ENCODE measurements at regions not wholly inside any gene's neighbourhood (a gene's known extent, or its start where the extent isn't known, plus 50 kb on each side); places are given as distances from the start of the nearest gene placed in this dataset.
A peak's percentile ranks its signal among the peaks of the same experiment; 100 is the strongest.
"Not testable (repeated sequence)": the region's sequence is repeated elsewhere in the genome, so short reads cannot be mapped to it uniquely, and the experiment has no call there.

- Mint-ChIP-seq H3K9me3 (no peaks in the 10 kb centered on the region), H3K36me3 (no peaks in the 10 kb centered on the region), H3K27ac (no peak overlapping the region), H3K4me3 (no peak overlapping the region), H3K4me1 (no peaks in the 10 kb centered on the region), H3K27me3 (no peaks in the 10 kb centered on the region)
- no peak for ATAC-seq
These were observed 116.9 kb downstream of the FAM161A start for GRCh38 chr2:61736953-61737352.

- Mint-ChIP-seq H3K27me3 (no peaks in the 10 kb centered on the region), H3K4me1 (no peaks in the 10 kb centered on the region), H3K9me3 (peaks cover 2% of the 10 kb centered on the region), H3K4me3 (no peak overlapping the region), H3K36me3 (no peaks in the 10 kb centered on the region), H3K27ac (no peak overlapping the region)
- ATAC-seq, result no peak
These were observed 120.3 kb downstream of the FAM161A start for GRCh38 chr2:61733563-61733962.

- no peaks in the 10 kb centered on the region for H3K36me3 Mint-ChIP-seq
- H3K27me3 Mint-ChIP-seq, result no peaks in the 10 kb centered on the region
- H3K9me3 Mint-ChIP-seq, result peaks cover 5% of the 10 kb centered on the region
- H3K27ac Mint-ChIP-seq, result no peak overlapping the region
- H3K4me1 Mint-ChIP-seq, result peaks cover 5% of the 10 kb centered on the region
- no peak for ATAC-seq
- no peak overlapping the region for H3K4me3 Mint-ChIP-seq
These were observed 121.1 kb downstream of the FAM161A start for GRCh38 chr2:61732787-61733186.

GRCh38 chr2:61727746-61728145 is 126.1 kb downstream of the FAM161A start:
- Mint-ChIP-seq H3K9me3 (peaks cover 18% of the 10 kb centered on the region), H3K27me3 (no peaks in the 10 kb centered on the region), H3K4me3 (no peak overlapping the region), H3K27ac (peak overlapping the region; percentile 34), H3K36me3 (peaks cover 11% of the 10 kb centered on the region), H3K4me1 (peaks cover 13% of the 10 kb centered on the region)
- ATAC-seq, result peak; percentile 72

- no peak for ATAC-seq
- H3K27me3 Mint-ChIP-seq, result no peaks in the 10 kb centered on the region
These were observed 127.2 kb downstream of the FAM161A start for GRCh38 chr2:61726456-61727209.

GRCh38 chr2:61723364-61723763 is 130.5 kb downstream of the FAM161A start:
- not testable (repeated sequence) for H3K4me3 Mint-ChIP-seq, H3K27ac Mint-ChIP-seq, ATAC-seq
- H3K27me3 Mint-ChIP-seq, result peaks cover 11% of the 10 kb centered on the region
- peaks cover 15% of the 10 kb centered on the region for H3K9me3 Mint-ChIP-seq
- H3K4me1 Mint-ChIP-seq, result peaks cover 13% of the 10 kb centered on the region
- peaks cover 11% of the 10 kb centered on the region for H3K36me3 Mint-ChIP-seq

More at GRCh38 chr2:61726456-61727209, 127.2 kb downstream of the FAM161A start:
- H3K4me1 Mint-ChIP-seq, result peaks cover 13% of the 10 kb centered on the region
- H3K36me3 Mint-ChIP-seq, result peaks cover 11% of the 10 kb centered on the region
- peaks cover 18% of the 10 kb centered on the region for H3K9me3 Mint-ChIP-seq
- H3K27ac Mint-ChIP-seq, result peak overlapping the region; percentile 58
- no peak overlapping the region for H3K4me3 Mint-ChIP-seq

- peaks cover 13% of the 10 kb centered on the region for H3K9me3 Mint-ChIP-seq
- no peak overlapping the region for H3K4me3 Mint-ChIP-seq
- ATAC-seq, result no peak
- H3K36me3 Mint-ChIP-seq, result peaks cover 11% of the 10 kb centered on the region
- H3K27me3 Mint-ChIP-seq, result peaks cover 11% of the 10 kb centered on the region
- H3K27ac Mint-ChIP-seq, result no peak overlapping the region
- H3K4me1 Mint-ChIP-seq, result peaks cover 9% of the 10 kb centered on the region
These were observed 131.1 kb downstream of the FAM161A start for GRCh38 chr2:61722800-61723199.

- no peak for ATAC-seq
- H3K4me3 Mint-ChIP-seq, result no peak overlapping the region
These were observed 131.5 kb downstream of the FAM161A start for GRCh38 chr2:61722318-61722717.

GRCh38 chr2:61721382-61721781 is 132.5 kb downstream of the FAM161A start:
- Mint-ChIP-seq H3K36me3 (peaks cover 5% of the 10 kb centered on the region), H3K27ac (no peak overlapping the region), H3K9me3 (peaks cover 4% of the 10 kb centered on the region), H3K27me3 (peaks cover 11% of the 10 kb centered on the region), H3K4me3 (no peak overlapping the region), H3K4me1 (no peaks in the 10 kb centered on the region)
- no peak for ATAC-seq

More at GRCh38 chr2:61722318-61722717, 131.5 kb downstream of the FAM161A start:
- Mint-ChIP-seq H3K27me3 (peaks cover 11% of the 10 kb centered on the region), H3K27ac (no peak overlapping the region), H3K36me3 (peaks cover 11% of the 10 kb centered on the region), H3K4me1 (peaks cover 7% of the 10 kb centered on the region), H3K9me3 (peaks cover 9% of the 10 kb centered on the region)

GRCh38 chr2:61720911-61721310 is 132.9 kb downstream of the FAM161A start:
- peaks cover 11% of the 10 kb centered on the region for H3K27me3 Mint-ChIP-seq
- no peak for ATAC-seq
- H3K27ac Mint-ChIP-seq, result no peak overlapping the region
- H3K4me3 Mint-ChIP-seq, result no peak overlapping the region
- H3K4me1 Mint-ChIP-seq, result no peaks in the 10 kb centered on the region
- H3K9me3 Mint-ChIP-seq, result peaks cover under 1% of the 10 kb centered on the region
- peaks cover under 1% of the 10 kb centered on the region for H3K36me3 Mint-ChIP-seq

GRCh38 chr2:61718965-61719364 is 134.9 kb downstream of the FAM161A start:
- ATAC-seq, result no peak
- Mint-ChIP-seq H3K27me3 (peaks cover 11% of the 10 kb centered on the region), H3K27ac (no peak overlapping the region), H3K36me3 (no peaks in the 10 kb centered on the region), H3K4me3 (no peak overlapping the region), H3K4me1 (no peaks in the 10 kb centered on the region), H3K9me3 (no peaks in the 10 kb centered on the region)

GRCh38 chr2:61715506-61715905 is 138.4 kb downstream of the FAM161A start:
- Mint-ChIP-seq H3K36me3 (no peaks in the 10 kb centered on the region), H3K4me3 (no peak overlapping the region), H3K9me3 (no peaks in the 10 kb centered on the region), H3K4me1 (no peaks in the 10 kb centered on the region), H3K27me3 (peaks cover 11% of the 10 kb centered on the region), H3K27ac (no peak overlapping the region)
- no peak for ATAC-seq

GRCh38 chr2:61714210-61714609 is 139.7 kb downstream of the FAM161A start:
- Mint-ChIP-seq H3K9me3 (no peaks in the 10 kb centered on the region), H3K4me3 (no peak overlapping the region), H3K36me3 (no peaks in the 10 kb centered on the region), H3K4me1 (no peaks in the 10 kb centered on the region), H3K27ac (no peak overlapping the region), H3K27me3 (peaks cover 5% of the 10 kb centered on the region)
- ATAC-seq, result no peak

GRCh38 chr2:61713457-61713856 is 140.4 kb downstream of the FAM161A start:
- Mint-ChIP-seq H3K9me3 (no peaks in the 10 kb centered on the region), H3K4me1 (peaks cover 4% of the 10 kb centered on the region), H3K36me3 (no peaks in the 10 kb centered on the region), H3K27ac (no peak overlapping the region), H3K27me3 (no peaks in the 10 kb centered on the region), H3K4me3 (no peak overlapping the region)
- ATAC-seq, result no peak

GRCh38 chr2:61712060-61712459 is 141.8 kb downstream of the FAM161A start:
- H3K36me3 Mint-ChIP-seq, result no peaks in the 10 kb centered on the region
- no peak overlapping the region for H3K4me3 Mint-ChIP-seq
- H3K9me3 Mint-ChIP-seq, result no peaks in the 10 kb centered on the region
- no peak overlapping the region for H3K27ac Mint-ChIP-seq
- H3K4me1 Mint-ChIP-seq, result peaks cover 17% of the 10 kb centered on the region
- H3K27me3 Mint-ChIP-seq, result no peaks in the 10 kb centered on the region
- no peak for ATAC-seq

GRCh38 chr2:61710711-61711110 is 143.1 kb downstream of the FAM161A start:
- ATAC-seq, result no peak
- Mint-ChIP-seq H3K4me1 (peaks cover 18% of the 10 kb centered on the region), H3K4me3 (no peak overlapping the region), H3K27me3 (no peaks in the 10 kb centered on the region), H3K9me3 (no peaks in the 10 kb centered on the region), H3K27ac (no peak overlapping the region), H3K36me3 (no peaks in the 10 kb centered on the region)

Data from stimulated activated memory B cell treated with anti-CD40 and anti-IgM and Interleukin-4, amounts not matched to agents 10 μg/mL and 1 μg/mL and 100 μg/mL, for 72 hours (primary cell).